ENCODE measurements at regions not wholly inside any gene's neighbourhood (a gene's known extent, or its start where the extent isn't known, plus 50 kb on each side); places are given as distances from the start of the nearest gene placed in this dataset.

DNA sequence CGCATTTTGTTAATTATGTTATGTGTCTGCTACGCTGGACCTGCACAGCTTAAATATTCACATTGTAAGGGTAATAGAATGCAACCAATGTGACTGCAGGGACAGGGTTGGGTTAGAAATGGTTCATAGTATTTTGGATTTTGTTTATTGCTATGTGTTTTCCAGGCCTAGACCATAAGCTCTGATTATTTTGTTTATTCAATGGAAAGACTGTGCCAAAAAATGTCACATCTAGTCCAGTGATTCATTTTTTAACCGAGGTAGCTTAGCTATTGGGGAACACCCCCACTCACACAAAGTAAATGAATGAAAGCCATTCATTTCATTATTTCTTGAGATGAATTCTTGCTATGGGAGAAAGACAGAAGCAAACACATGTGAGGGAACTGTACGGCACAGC lies 516.5 kb upstream of the ANKRD30A start (continued):
- TF ChIP-seq, protein P1, sequence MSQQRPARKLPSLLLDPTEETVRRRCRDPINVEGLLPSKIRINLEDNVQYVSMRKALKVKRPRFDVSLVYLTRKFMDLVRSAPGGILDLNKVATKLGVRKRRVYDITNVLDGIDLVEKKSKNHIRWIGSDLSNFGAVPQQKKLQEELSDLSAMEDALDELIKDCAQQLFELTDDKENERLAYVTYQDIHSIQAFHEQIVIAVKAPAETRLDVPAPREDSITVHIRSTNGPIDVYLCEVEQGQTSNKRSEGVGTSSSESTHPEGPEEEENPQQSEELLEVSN (IDR thresholded peaks at IDR 0.05): no peak
- no peak for TF ChIP-seq SUZ12 (IDR thresholded peaks at IDR 0.05; ENCODE audit: low read length)
